H1 (cell line): ENCODE measurements at regions not wholly inside any gene's neighbourhood (a gene's known extent, or its start where the extent isn't known, plus 50 kb on each side); places are given as distances from the start of the nearest gene placed in this dataset.

Experiments
- CTCF ChIA-PET: fragments of 300-600 bp; sonication (Branson Sonifier 250); formaldehyde crosslinking; loops from one replicate; lab custom pipeline; 2021; ENCODE audit not compliant: partially characterized antibody; lab: Charles Lee
- POLR2A ChIA-PET: fragments of 300-600 bp; sonication (Branson Sonifier 250); formaldehyde crosslinking; loops from one replicate; lab custom pipeline; 2021; ENCODE audit warnings: inconsistent platforms; ENCODE audit not compliant: partially characterized antibody; lab: Charles Lee
- DNase-seq, 2 experiments: peaks; one replicate each; pipeline versions ENCODE4 v3.0.0 to v3.0.0-alpha.2; 2010 to 2022; ENCODE audit warnings: low spot score in 2 of 2, low read depth in 1 of 2, mixed read lengths in 1 of 2
- FAIRE-seq: peaks from 2 replicates; lab custom pipeline; 2011; peaks lifted over from hg19 to GRCh38; lab: Jason Lieb, UNC
- H2AFZ ChIP-seq: 2 replicates; pipeline ENCODE4 v1.8.1; 2012; ENCODE audit warnings: low read length, inconsistent platforms
- H2AK5ac ChIP-seq: 2 replicates; pipeline ENCODE4 v1.6.1; 2013; ENCODE audit warnings: low read depth, low read length
- H2BK120ac ChIP-seq: replicated peaks from 2 replicates; pipeline ENCODE3; 2013; ENCODE audit warnings: low read depth, low read length, inconsistent platforms
- H2BK12ac ChIP-seq: 2 replicates; pipeline ENCODE4 v1.6.1; 2013; ENCODE audit warnings: low read depth, low read length
- H2BK15ac ChIP-seq: 2 replicates; pipeline ENCODE4 v1.6.1; 2013; ENCODE audit warnings: low read length
- H2BK20ac ChIP-seq: 2 replicates; pipeline ENCODE4 v1.6.1; 2013; ENCODE audit warnings: low read length
- H2BK5ac ChIP-seq: 2 replicates; pipeline ENCODE4 v1.6.1; 2013; ENCODE audit warnings: low read depth, low read length
- H3K14ac ChIP-seq: 2 replicates; pipeline ENCODE4 v1.6.1; 2013; ENCODE audit warnings: inconsistent platforms; ENCODE audit not compliant: insufficient read length
- H3K18ac ChIP-seq: 2 replicates; pipeline ENCODE4 v1.6.1; 2013; ENCODE audit warnings: low read length; ENCODE audit errors: extremely low read depth
- H3K23ac ChIP-seq: 2 replicates; pipeline ENCODE4 v1.6.1; 2013; ENCODE audit warnings: inconsistent platforms; ENCODE audit not compliant: insufficient read length
- H3K23me2 ChIP-seq: 2 replicates; pipeline ENCODE4 v1.6.1; 2013; ENCODE audit warnings: low read depth, low read length
- H3K27ac ChIP-seq: 2 replicates; pipeline ENCODE4 v1.6.1; 2011; ENCODE audit warnings: low read depth, low read length, inconsistent platforms
- H3K27me3 ChIP-seq, 4 experiments: replicated peaks in 1 of 4; 1 replicate in 1 of 4; 2 replicates in 3 of 4; pipeline versions ENCODE4 v1.6.1 to v1.8.1; 2011 to 2013; ENCODE audit warnings: low read length in 3 of 4, mild to moderate bottlenecking in 3 of 4, inconsistent platforms in 2 of 4, mixed read lengths in 2 of 4, moderate library complexity in 1 of 4; ENCODE audit not compliant: control insufficient read depth in 3 of 4, insufficient read depth in 3 of 4; ENCODE audit errors: extremely low read depth in 1 of 4
- H3K36me3 ChIP-seq, 4 experiments: 2 replicates each; pipeline versions ENCODE4 v1.6.1 to v1.8.1; 2011 to 2013; ENCODE audit warnings: mild to moderate bottlenecking in 4 of 4, low read length in 3 of 4, moderate library complexity in 2 of 4, control low read depth in 1 of 4, inconsistent platforms in 1 of 4; ENCODE audit not compliant: insufficient read depth in 4 of 4, control insufficient read depth in 2 of 4
- H3K4ac ChIP-seq: replicated peaks from 2 replicates; pipeline ENCODE3; 2013; ENCODE audit warnings: low read length, low read depth, mixed read lengths, inconsistent platforms; ENCODE audit not compliant: insufficient read length
- H3K4me1 ChIP-seq, 4 experiments: replicated peaks in 1 of 4; 1 replicate in 1 of 4; 2 replicates in 3 of 4; pipeline versions ENCODE4 v1.6.1 to v1.8.1; 2011 to 2013; ENCODE audit warnings: low read length in 3 of 4, inconsistent platforms in 2 of 4, mixed read lengths in 1 of 4; ENCODE audit not compliant: insufficient read depth in 4 of 4, control insufficient read depth in 3 of 4
- H3K4me2 ChIP-seq, 2 experiments: 2 replicates each; pipeline versions ENCODE4 v1.6.1 to v1.8.1; 2011 to 2013; ENCODE audit warnings: low read depth in 2 of 2, low read length in 2 of 2, control low read depth in 1 of 2, inconsistent platforms in 1 of 2, mild to moderate bottlenecking in 1 of 2; ENCODE audit not compliant: insufficient read depth in 1 of 2
- H3K4me3 ChIP-seq, 4 experiments: fragments of 200-600, 300-600 bp in 1 of 4; sonication (generic), shearing (Covaris generic), sonication (Bioruptor Twin) in 1 of 4; 2 replicates each; pipeline versions ENCODE4 v1.5.1 to v1.8.1; 2011 to 2016; ENCODE audit warnings: low read length in 4 of 4, low read depth in 3 of 4, control low read depth in 2 of 4, inconsistent platforms in 2 of 4, mild to moderate bottlenecking in 2 of 4, mixed read lengths in 1 of 4, moderate library complexity in 1 of 4; ENCODE audit not compliant: insufficient read depth in 2 of 4; ENCODE audit errors: extremely low read depth in 1 of 4
- H3K56ac ChIP-seq: replicated peaks from 2 replicates; pipeline ENCODE3; 2013; ENCODE audit warnings: low read depth, mild to moderate bottlenecking, mixed read lengths, low read length, inconsistent platforms; ENCODE audit not compliant: insufficient read length
- H3K79me1 ChIP-seq: 2 replicates; pipeline ENCODE4 v1.6.1; 2013; ENCODE audit warnings: low read depth, low read length, control low read depth
- H3K79me2 ChIP-seq, 2 experiments: 2 replicates each; pipeline versions ENCODE4 v1.6.1 to v1.8.1; 2012 to 2013; ENCODE audit warnings: low read length in 2 of 2, mild to moderate bottlenecking in 2 of 2, inconsistent platforms in 1 of 2; ENCODE audit not compliant: insufficient read depth in 2 of 2, control insufficient read depth in 1 of 2
- H3K9ac ChIP-seq, 4 experiments: replicated peaks in 1 of 4; 1 replicate in 1 of 4; 2 replicates in 3 of 4; pipeline versions ENCODE4 v1.6.1 to v1.8.1; 2011 to 2013; ENCODE audit warnings: low read depth in 3 of 4, low read length in 3 of 4, control low read depth in 2 of 4, mild to moderate bottlenecking in 2 of 4, moderate library complexity in 2 of 4, inconsistent platforms in 1 of 4; ENCODE audit errors: extremely low read depth in 1 of 4
- H3K9me3 ChIP-seq, 2 experiments: 2 replicates each; pipeline versions ENCODE4 v1.6.1 to v1.8.1; 2012 to 2013; ENCODE audit warnings: mild to moderate bottlenecking in 2 of 2, moderate library complexity in 2 of 2, control low read depth in 1 of 2, inconsistent platforms in 1 of 2, low read depth in 1 of 2, low read length in 1 of 2, mixed read lengths in 1 of 2; ENCODE audit not compliant: insufficient read depth in 2 of 2
- H4K20me1 ChIP-seq, 2 experiments: replicated peaks in 1 of 2; 2 replicates each; pipeline versions ENCODE3 to v1.8.1; 2011 to 2013; ENCODE audit warnings: inconsistent platforms in 2 of 2, low read length in 2 of 2, mild to moderate bottlenecking in 1 of 2; ENCODE audit not compliant: insufficient read depth in 2 of 2, control insufficient read depth in 1 of 2
- H4K5ac ChIP-seq: 2 replicates; pipeline ENCODE4 v1.6.1; 2013; ENCODE audit warnings: low read length, low read depth, mixed read lengths, inconsistent platforms; ENCODE audit not compliant: insufficient read length
- H4K8ac ChIP-seq: 2 replicates; pipeline ENCODE4 v1.8.0; 2013; ENCODE audit warnings: mild to moderate bottlenecking, moderate library complexity, low read length, inconsistent platforms; ENCODE audit not compliant: insufficient read depth; ENCODE audit errors: extremely low read depth
- H4K91ac ChIP-seq: replicated peaks from 2 replicates; pipeline ENCODE3; 2013; ENCODE audit warnings: low read length, mixed read lengths, inconsistent platforms; ENCODE audit not compliant: insufficient read length
- BRCA1 ChIP-seq: IDR thresholded peaks from 2 replicates; pipeline ENCODE4 v1.6.1; 2012; ENCODE audit warnings: low read depth, low read length, improper control_type of control experiment
- CREB1 ChIP-seq: IDR thresholded peaks from 2 replicates; pipeline ENCODE4 v1.6.1; 2012; ENCODE audit warnings: inconsistent platforms
- GTF2F1 ChIP-seq: IDR thresholded peaks from 2 replicates; pipeline ENCODE4 v1.6.1; 2012; ENCODE audit warnings: low read depth, low read length, improper control_type of control experiment, borderline replicate concordance
- HDAC6 ChIP-seq: IDR thresholded peaks from one replicate; pipeline ENCODE4 v1.7.1; 2012; ENCODE audit warnings: low read depth, mild to moderate bottlenecking, inconsistent platforms, low read length, moderate library complexity
- KDM4A ChIP-seq: IDR thresholded peaks from one replicate; pipeline ENCODE4 v1.7.1; 2012; ENCODE audit warnings: low read depth, mild to moderate bottlenecking, moderate library complexity, low read length, inconsistent platforms; ENCODE audit not compliant: severe bottlenecking
- PHF8 ChIP-seq: fragments of 200-600 bp; sonication (generic); conservative IDR thresholded peaks from 2 replicates; pipeline ENCODE4 v1.7.1; 2012; ENCODE audit warnings: low read depth, mild to moderate bottlenecking, inconsistent platforms, low read length, moderate library complexity
- RBBP5 ChIP-seq: IDR thresholded peaks from 2 replicates; pipeline ENCODE4 v1.7.1; 2012; ENCODE audit warnings: low read depth, mild to moderate bottlenecking, inconsistent platforms, low read length, moderate library complexity, borderline replicate concordance
- RXRA ChIP-seq: IDR thresholded peaks from 2 replicates; pipeline ENCODE4 v1.6.1; 2011; ENCODE audit warnings: low read depth, mild to moderate bottlenecking, low read length, moderate library complexity; ENCODE audit not compliant: insufficient read depth
- WGBS, 2 experiments: shearing (Covaris generic) in 1 of 2; methylation state at CpG; one replicate each; pipeline versions ENCODE4 v1.1.6 to v1.1.7; 2013 to 2015; ENCODE audit warnings: low lambda C conversion rate in 2 of 2, mixed read lengths in 2 of 2, inconsistent platforms in 1 of 2, low coverage in 1 of 2, missing lambda C conversion rate in 1 of 2; ENCODE audit not compliant: insufficient replicate concordance in 2 of 2, insufficient coverage in 1 of 2, insufficient read length in 1 of 2; ENCODE audit errors: extremely low coverage in 1 of 2, missing lambda C conversion rate in 1 of 2; 5-methylcytosine and 5-hydroxymethylcytosine counted together
- TF ChIP-seq, protein P1 (sequence below), 3 experiments: IDR thresholded peaks; 1 replicate in 2 of 3; 2 replicates in 1 of 3; pipeline versions ENCODE4 v1.5.1 to v1.6.1; 2011; ENCODE audit warnings: low read length in 3 of 3, mild to moderate bottlenecking in 3 of 3, inconsistent platforms in 2 of 3, low read depth in 1 of 3, moderate library complexity in 1 of 3; ENCODE audit not compliant: insufficient read depth in 1 of 3; ENCODE audit errors: control extremely low read depth in 1 of 3
- TF ChIP-seq, protein P2 (sequence below): IDR thresholded peaks from 2 replicates; pipeline ENCODE4 v1.6.1; 2012; ENCODE audit warnings: inconsistent platforms
- TF ChIP-seq, protein P3 (sequence below): IDR thresholded peaks from 2 replicates; pipeline ENCODE4 v1.6.1; 2011; ENCODE audit warnings: low read depth, mild to moderate bottlenecking, low read length; ENCODE audit not compliant: insufficient read depth

DNA sequence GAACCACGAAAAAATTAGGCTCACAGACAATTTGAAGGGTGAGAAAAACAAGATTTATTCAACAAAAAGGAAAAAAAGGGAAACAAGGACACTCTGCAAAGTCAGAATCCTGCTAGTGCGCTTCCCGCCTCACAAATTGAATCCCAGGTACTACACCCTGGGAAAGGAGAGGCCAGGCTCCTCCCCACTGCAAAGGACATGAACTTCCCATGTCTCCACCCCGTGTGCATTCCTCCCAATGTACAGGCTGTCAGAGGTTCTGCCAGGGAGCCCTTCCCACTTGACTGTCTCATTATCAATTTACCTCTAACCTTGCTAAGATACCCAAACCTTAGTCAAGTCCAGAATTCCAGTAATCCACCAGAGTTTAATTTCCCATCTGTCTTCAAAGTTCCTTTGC, 70.4 kb upstream of the CDK1 start:
- DNase-seq (no peak), FAIRE-seq (no peak)
- Histone ChIP-seq H3K9me3 (peaks cover 0 to 14% of the 10 kb centered on the region in 2 experiments; a peak in 2 of 4 replicates), H3K18ac (no peak overlapping the region), H3K36me3 (no peaks in the 10 kb centered on the region; a peak in 1 of 8 replicates), H3K56ac (no peak overlapping the region), H4K91ac (no peak overlapping the region), H2AK5ac (no peak overlapping the region), H2BK120ac (no peak overlapping the region), H2BK5ac (no peak overlapping the region), H2BK15ac (no peak overlapping the region), H3K4ac (no peak overlapping the region), H3K23ac (no peak overlapping the region), H3K4me2 (no peak overlapping the region), H3K79me1 (no peaks in the 10 kb centered on the region), H3K27ac (no peak overlapping the region), H3K23me2 (0 out of 2 replicates have a peak, but pooled peaks cover 1% of the 10 kb centered on the region), H4K8ac (no peak overlapping the region), H3K4me1 (peaks cover 0 to 3% (median 1%) of the 10 kb centered on the region in 4 experiments; a peak in 2 of 7 replicates), H2AFZ (no peak overlapping the region), H3K79me2 (peaks cover 0 to 21% of the 10 kb centered on the region in 2 experiments; a peak in 2 of 4 replicates), H2BK20ac (no peak overlapping the region), H4K5ac (no peak overlapping the region), H4K20me1 (no peaks in the 10 kb centered on the region), H3K14ac (no peak overlapping the region), H3K27me3 (no peaks in the 10 kb centered on the region), H3K4me3 (no peak overlapping the region), H3K9ac (no peak overlapping the region), H2BK12ac (no peak overlapping the region)
- POLR2A ChIA-PET: no interaction called here
- 95% methylated on average over 4 of the region's 4 CpGs; no CpG with 5 or more reads in 1 of the 2 experiments for WGBS, 2 experiments
- CTCF ChIA-PET: no interaction called here
- TF ChIP-seq, protein P1, sequence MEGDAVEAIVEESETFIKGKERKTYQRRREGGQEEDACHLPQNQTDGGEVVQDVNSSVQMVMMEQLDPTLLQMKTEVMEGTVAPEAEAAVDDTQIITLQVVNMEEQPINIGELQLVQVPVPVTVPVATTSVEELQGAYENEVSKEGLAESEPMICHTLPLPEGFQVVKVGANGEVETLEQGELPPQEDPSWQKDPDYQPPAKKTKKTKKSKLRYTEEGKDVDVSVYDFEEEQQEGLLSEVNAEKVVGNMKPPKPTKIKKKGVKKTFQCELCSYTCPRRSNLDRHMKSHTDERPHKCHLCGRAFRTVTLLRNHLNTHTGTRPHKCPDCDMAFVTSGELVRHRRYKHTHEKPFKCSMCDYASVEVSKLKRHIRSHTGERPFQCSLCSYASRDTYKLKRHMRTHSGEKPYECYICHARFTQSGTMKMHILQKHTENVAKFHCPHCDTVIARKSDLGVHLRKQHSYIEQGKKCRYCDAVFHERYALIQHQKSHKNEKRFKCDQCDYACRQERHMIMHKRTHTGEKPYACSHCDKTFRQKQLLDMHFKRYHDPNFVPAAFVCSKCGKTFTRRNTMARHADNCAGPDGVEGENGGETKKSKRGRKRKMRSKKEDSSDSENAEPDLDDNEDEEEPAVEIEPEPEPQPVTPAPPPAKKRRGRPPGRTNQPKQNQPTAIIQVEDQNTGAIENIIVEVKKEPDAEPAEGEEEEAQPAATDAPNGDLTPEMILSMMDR (IDR thresholded peaks at IDR 0.05; ENCODE audit: control extremely low read depth in 1 of 3, insufficient read depth in 1 of 3, low read depth in 1 of 3, low read length in 3 of 3): no peak
- no peak for TF ChIP-seq BRCA1
- TF ChIP-seq, protein P2, sequence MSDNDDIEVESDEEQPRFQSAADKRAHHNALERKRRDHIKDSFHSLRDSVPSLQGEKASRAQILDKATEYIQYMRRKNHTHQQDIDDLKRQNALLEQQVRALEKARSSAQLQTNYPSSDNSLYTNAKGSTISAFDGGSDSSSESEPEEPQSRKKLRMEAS: no peak
- TF ChIP-seq, protein P3, sequence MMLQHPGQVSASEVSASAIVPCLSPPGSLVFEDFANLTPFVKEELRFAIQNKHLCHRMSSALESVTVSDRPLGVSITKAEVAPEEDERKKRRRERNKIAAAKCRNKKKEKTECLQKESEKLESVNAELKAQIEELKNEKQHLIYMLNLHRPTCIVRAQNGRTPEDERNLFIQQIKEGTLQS: no peak
- no peak for TF ChIP-seq GTF2F1
- no peak for TF ChIP-seq RXRA
- TF ChIP-seq RBBP5: no peak
- no peak for TF ChIP-seq HDAC6
- TF ChIP-seq CREB1: no peak
- TF ChIP-seq KDM4A: no peak
- no peak for TF ChIP-seq PHF8
